Endothelial cell of umbilical vein (primary cell): ENCODE measurements at regions not wholly inside any gene's neighbourhood (a gene's known extent, or its start where the extent isn't known, plus 50 kb on each side); places are given as distances from the start of the nearest gene placed in this dataset.

Source experiments
- BruUV-seq: library from RNA; stranded (reverse); fragments of 400-500 nt; replicated peaks from 2 replicates; lab custom pipeline; 2021; lab: Mats Ljungman, UMichigan
- CTCF ChIA-PET: fragments of 300-600, 350-600 bp; sonication (Branson Sonifier 250); formaldehyde crosslinking; loops from one replicate; lab custom pipeline; 2021; ENCODE audit warnings: antibody characterized with exemption, inconsistent platforms; lab: Charles Lee
- POLR2A ChIA-PET: fragments of 300-600, 350-600 bp; sonication (Branson Sonifier 250); formaldehyde crosslinking; loops from one replicate; lab custom pipeline; 2021; ENCODE audit warnings: antibody characterized with exemption, inconsistent platforms; lab: Charles Lee
- DNase-seq: peaks from one replicate; pipeline ENCODE4 v3.0.0-alpha.2; 2011; ENCODE audit warnings: low read depth, low spot score
- FAIRE-seq: peaks from 2 replicates; lab custom pipeline; 2011; peaks lifted over from hg19 to GRCh38; lab: Jason Lieb, UNC
- H2AFZ ChIP-seq: 2 replicates; pipeline ENCODE4 v1.6.0; 2012; ENCODE audit warnings: low read depth, low read length, control low read depth, inconsistent platforms
- H3K27ac ChIP-seq: 2 replicates; pipeline ENCODE4 v1.5.1; 2011; ENCODE audit warnings: low read depth, mild to moderate bottlenecking, control low read depth, low read length, moderate library complexity; ENCODE audit not compliant: insufficient read depth
- H3K27me3 ChIP-seq, 2 experiments: 2 replicates each; pipeline versions ENCODE4 v1.6.0 to v1.6.1; 2011; ENCODE audit warnings: low read length in 2 of 2, mixed read lengths in 1 of 2; ENCODE audit not compliant: control insufficient read depth in 2 of 2, insufficient read depth in 2 of 2
- H3K36me3 ChIP-seq, 2 experiments: 2 replicates in 1 of 2; 3 replicates in 1 of 2; pipeline ENCODE4 v1.5.1; 2011; ENCODE audit warnings: low read length in 2 of 2, mild to moderate bottlenecking in 1 of 2, moderate library complexity in 1 of 2; ENCODE audit not compliant: control insufficient read depth in 2 of 2, insufficient read depth in 2 of 2; ENCODE audit errors: extremely low read depth in 1 of 2
- H3K4me1 ChIP-seq: 3 replicates; pipeline ENCODE4 v1.5.1; 2011; ENCODE audit warnings: mild to moderate bottlenecking, low read length; ENCODE audit not compliant: control insufficient read depth, insufficient read depth; ENCODE audit errors: extremely low read depth
- H3K4me2 ChIP-seq: 2 replicates; pipeline ENCODE4 v1.6.1; 2011; ENCODE audit warnings: low read length, control low read depth, mixed read lengths; ENCODE audit not compliant: insufficient read depth
- H3K4me3 ChIP-seq, 3 experiments: fragments of 200-600 bp in 1 of 3; sonication (generic), shearing (Covaris generic) in 1 of 3; replicated peaks in 1 of 3; 2 replicates each; pipeline ENCODE4 v1.5.1; 2011 to 2016; ENCODE audit warnings: control low read depth in 3 of 3, low read length in 3 of 3, mild to moderate bottlenecking in 2 of 3, inconsistent platforms in 1 of 3, low read depth in 1 of 3, moderate library complexity in 1 of 3; ENCODE audit not compliant: insufficient read depth in 1 of 3
- H3K79me2 ChIP-seq: 2 replicates; pipeline ENCODE4 v1.6.0; 2012; ENCODE audit warnings: low read length, inconsistent platforms; ENCODE audit not compliant: control insufficient read depth, insufficient read depth
- H3K9ac ChIP-seq: replicated peaks from 2 replicates; pipeline ENCODE3; 2011; ENCODE audit warnings: low read length, control low read depth; ENCODE audit not compliant: insufficient read depth; ENCODE audit errors: extremely low read depth
- H3K9me1 ChIP-seq: replicated peaks from 3 replicates; pipeline ENCODE4 v1.6.0; 2011; ENCODE audit warnings: mild to moderate bottlenecking, low read length; ENCODE audit not compliant: control insufficient read depth, insufficient read depth; ENCODE audit errors: extremely low read depth
- H3K9me3 ChIP-seq: replicated peaks from 2 replicates; pipeline ENCODE4 v1.5.1; 2012; ENCODE audit warnings: low read length, inconsistent platforms; ENCODE audit not compliant: control insufficient read depth, insufficient read depth
- H4K20me1 ChIP-seq: replicated peaks from 2 replicates; pipeline ENCODE3; 2011; ENCODE audit warnings: mild to moderate bottlenecking, low read length; ENCODE audit not compliant: control insufficient read depth, insufficient read depth; ENCODE audit errors: extremely low read depth
- EZH2 ChIP-seq: IDR thresholded peaks from 2 replicates; pipeline ENCODE4 v1.6.1; 2012; ENCODE audit warnings: borderline replicate concordance, low read depth, mild to moderate bottlenecking, moderate library complexity, low read length, inconsistent platforms; ENCODE audit not compliant: severe bottlenecking
- GATA2 ChIP-seq: IDR thresholded peaks from 2 replicates; pipeline ENCODE4 v1.7.0; 2011; ENCODE audit warnings: low read depth, mild to moderate bottlenecking, moderate library complexity, mixed read lengths, low read length; ENCODE audit not compliant: insufficient read length, insufficient read depth
- JUN ChIP-seq: IDR thresholded peaks from 2 replicates; pipeline ENCODE4 v1.6.1; 2011; ENCODE audit warnings: borderline replicate concordance, low read depth; ENCODE audit not compliant: insufficient read length, insufficient read depth
- MYC ChIP-seq: IDR thresholded peaks from one replicate; pipeline ENCODE4 v1.6.1; 2011; ENCODE audit warnings: mild to moderate bottlenecking, low read depth, low read length
- POLR2AphosphoS5 ChIP-seq: IDR thresholded peaks from 2 replicates; pipeline ENCODE4 v1.6.1; 2012; ENCODE audit warnings: low read depth, mild to moderate bottlenecking, control low read depth, low read length, moderate library complexity; ENCODE audit not compliant: insufficient read depth
- dilution Hi-C: fragments of 300-500 bp; cut with MboI; formaldehyde crosslinking; loops from one replicate; pipeline ENCODE4 v1.15.0; 2019; ENCODE audit warnings: low sequenced_read_pairs; ENCODE audit not compliant: extremely low pct_ligation_motif_present
- intact Hi-C: fragments of 100-400 bp; cut with micrococcal nuclease; formaldehyde crosslinking; loops from one replicate; pipeline ENCODE4 v1.10.0; 2022
- TF ChIP-seq, protein P1 (sequence below), 2 donors: IDR thresholded peaks; 1 replicate in 1 of 2; 2 replicates in 1 of 2; pipeline ENCODE4 v1.5.1; 2011; ENCODE audit warnings: low read length in 2 of 2, mild to moderate bottlenecking in 2 of 2, moderate library complexity in 2 of 2, control low read depth in 1 of 2, inconsistent platforms in 1 of 2, low read depth in 1 of 2; ENCODE audit not compliant: insufficient read depth in 1 of 2; ENCODE audit errors: extremely low read depth in 1 of 2
- TF ChIP-seq, protein P2 (sequence below): IDR thresholded peaks from 2 replicates; pipeline ENCODE4 v1.6.1; 2011; ENCODE audit not compliant: insufficient read depth, insufficient read length

DNA sequence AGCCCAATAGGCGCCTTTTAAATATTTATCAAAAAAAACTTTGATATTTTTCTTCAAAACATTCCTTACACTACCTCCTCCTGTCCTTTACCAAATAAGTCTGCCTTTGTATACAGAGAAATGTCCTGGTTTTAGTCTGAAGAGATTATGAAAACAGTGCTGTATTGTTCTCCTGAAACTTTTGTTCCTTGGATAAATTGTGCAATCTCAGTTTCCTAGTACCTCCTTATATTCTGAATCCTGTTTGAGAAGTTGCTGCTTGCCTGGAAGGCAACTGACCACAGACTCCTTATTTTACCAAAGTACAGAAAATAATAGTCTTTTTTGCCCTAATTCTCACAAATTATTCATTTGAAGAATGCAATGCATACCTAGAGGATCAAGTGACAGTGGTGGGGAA lies 349.5 kb downstream of the EPHA7 start:
- no peaks in the 10 kb centered on the region for H3K4me1 ChIP-seq
- no TSS peak for BruUV-seq
- dilution Hi-C loops, result no loop called here

DNA sequence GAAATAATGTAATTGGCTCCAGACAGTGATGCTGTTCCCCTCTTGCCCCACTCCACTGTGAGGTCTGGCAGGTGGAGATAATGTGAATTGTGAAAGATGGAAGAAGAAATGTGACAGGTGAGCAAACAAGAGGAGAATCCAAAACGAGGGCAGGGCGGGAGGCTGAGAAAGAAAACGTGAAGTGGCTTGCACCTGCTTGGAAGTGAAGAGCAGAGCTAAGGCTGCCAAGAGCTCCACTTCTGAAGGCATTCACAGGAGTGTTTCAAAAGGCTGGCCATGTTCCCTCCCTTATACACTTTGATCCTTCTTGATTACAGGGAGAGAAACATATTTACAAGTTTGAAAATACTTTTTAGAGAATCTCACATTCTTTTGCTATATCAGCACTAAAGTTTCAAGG lies 359.4 kb downstream of the EPHA7 start:
- intact Hi-C loops, result no loop called here
- dilution Hi-C loops, result no loop called here
- no peak overlapping the region for H3K27ac ChIP-seq
- H2AFZ ChIP-seq, result no peak overlapping the region
- DNase-seq, result no peak
- no peak for FAIRE-seq
- no peak overlapping the region for H3K9ac ChIP-seq
- ChIA-PET POLR2A (no interaction called here), CTCF (interaction anchor here (0.9 to 2.1 kb wide), 3 partner anchors 11 to 16 kb away, joined by 3 to 7 read pairs (median 5); no protein-coding TSS in a partner anchor)
- TF ChIP-seq, protein P1, sequence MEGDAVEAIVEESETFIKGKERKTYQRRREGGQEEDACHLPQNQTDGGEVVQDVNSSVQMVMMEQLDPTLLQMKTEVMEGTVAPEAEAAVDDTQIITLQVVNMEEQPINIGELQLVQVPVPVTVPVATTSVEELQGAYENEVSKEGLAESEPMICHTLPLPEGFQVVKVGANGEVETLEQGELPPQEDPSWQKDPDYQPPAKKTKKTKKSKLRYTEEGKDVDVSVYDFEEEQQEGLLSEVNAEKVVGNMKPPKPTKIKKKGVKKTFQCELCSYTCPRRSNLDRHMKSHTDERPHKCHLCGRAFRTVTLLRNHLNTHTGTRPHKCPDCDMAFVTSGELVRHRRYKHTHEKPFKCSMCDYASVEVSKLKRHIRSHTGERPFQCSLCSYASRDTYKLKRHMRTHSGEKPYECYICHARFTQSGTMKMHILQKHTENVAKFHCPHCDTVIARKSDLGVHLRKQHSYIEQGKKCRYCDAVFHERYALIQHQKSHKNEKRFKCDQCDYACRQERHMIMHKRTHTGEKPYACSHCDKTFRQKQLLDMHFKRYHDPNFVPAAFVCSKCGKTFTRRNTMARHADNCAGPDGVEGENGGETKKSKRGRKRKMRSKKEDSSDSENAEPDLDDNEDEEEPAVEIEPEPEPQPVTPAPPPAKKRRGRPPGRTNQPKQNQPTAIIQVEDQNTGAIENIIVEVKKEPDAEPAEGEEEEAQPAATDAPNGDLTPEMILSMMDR (IDR thresholded peaks at IDR 0.05; ENCODE audit: extremely low read depth in 1 of 2, insufficient read depth in 1 of 2, low read depth in 1 of 2, low read length in 2 of 2), result no peak
- no peak for TF ChIP-seq JUN
- no peak for TF ChIP-seq GATA2
- TF ChIP-seq, protein P2, sequence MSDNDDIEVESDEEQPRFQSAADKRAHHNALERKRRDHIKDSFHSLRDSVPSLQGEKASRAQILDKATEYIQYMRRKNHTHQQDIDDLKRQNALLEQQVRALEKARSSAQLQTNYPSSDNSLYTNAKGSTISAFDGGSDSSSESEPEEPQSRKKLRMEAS, result no peak
- TF ChIP-seq MYC, result no peak
- no peak for TF ChIP-seq POLR2AphosphoS5
- no peak for TF ChIP-seq EZH2
- H3K36me3 ChIP-seq, result no peaks in the 10 kb centered on the region
- H3K4me2 ChIP-seq, result no peak overlapping the region
- H3K27me3 ChIP-seq, result no peaks in the 10 kb centered on the region
- no peaks in the 10 kb centered on the region for H3K9me1 ChIP-seq
- no peaks in the 10 kb centered on the region for H3K79me2 ChIP-seq
- BruUV-seq, result no TSS peak
- H4K20me1 ChIP-seq, result no peaks in the 10 kb centered on the region
- H3K4me3 ChIP-seq, result no peak overlapping the region
- no peaks in the 10 kb centered on the region for H3K9me3 ChIP-seq
- no peaks in the 10 kb centered on the region for H3K4me1 ChIP-seq

More for the DNA sequence above, 349.5 kb downstream of the EPHA7 start:
- no peaks in the 10 kb centered on the region for H3K27me3 ChIP-seq
- H3K9me1 ChIP-seq, result no peaks in the 10 kb centered on the region
- no peaks in the 10 kb centered on the region for H3K79me2 ChIP-seq
- intact Hi-C loops, result no loop called here
- POLR2A ChIA-PET, result no interaction called here
- no peak overlapping the region for H3K4me2 ChIP-seq
- DNase-seq, result no peak
- no peak overlapping the region for H3K4me3 ChIP-seq
- CTCF ChIA-PET, result no interaction called here
- no peaks in the 10 kb centered on the region for H3K9me3 ChIP-seq
- no peak for FAIRE-seq
- no peak overlapping the region for H3K9ac ChIP-seq
- TF ChIP-seq JUN (no peak), POLR2AphosphoS5 (no peak)
- H2AFZ ChIP-seq, result no peak overlapping the region
- no peak overlapping the region for H3K27ac ChIP-seq
- H4K20me1 ChIP-seq, result no peaks in the 10 kb centered on the region
- no peaks in the 10 kb centered on the region for H3K36me3 ChIP-seq
